GM21390 (cell line): ENCODE measurements at regions not wholly inside any gene's neighbourhood (a gene's known extent, or its start where the extent isn't known, plus 50 kb on each side); places are given as distances from the start of the nearest gene placed in this dataset.
A peak's percentile ranks its signal among the peaks of the same experiment; 100 is the strongest.
"Not testable (repeated sequence)": the region's sequence is repeated elsewhere in the genome, so short reads cannot be mapped to it uniquely, and the experiment has no call there.

Experiments
- ATAC-seq: cut with Tn5 transposase; IDR thresholded peaks from one replicate; pipeline ENCODE4 v1.9.1; 2021; ENCODE audit not compliant: unreplicated experiment

DNA sequence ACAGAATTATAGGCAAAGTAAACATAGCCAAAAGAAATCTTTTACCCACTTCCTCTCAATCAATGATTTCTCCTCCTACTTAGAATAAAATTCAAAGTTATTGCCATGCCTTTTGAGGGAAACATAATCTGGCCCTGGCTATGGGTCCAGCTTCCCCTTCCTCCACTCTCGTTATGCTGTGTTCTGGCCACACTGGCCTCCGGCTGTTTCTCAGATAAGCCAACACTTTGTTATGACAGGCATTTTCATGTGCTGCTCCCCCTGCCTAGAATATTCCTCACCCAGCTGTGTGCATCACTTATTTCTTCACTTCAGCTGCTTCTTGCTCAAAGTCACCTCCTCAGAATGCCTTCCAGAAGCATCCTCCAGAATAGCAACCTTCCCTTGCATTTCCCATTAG lies 386.6 kb upstream of the AADAT start:
- ATAC-seq = no peak

DNA sequence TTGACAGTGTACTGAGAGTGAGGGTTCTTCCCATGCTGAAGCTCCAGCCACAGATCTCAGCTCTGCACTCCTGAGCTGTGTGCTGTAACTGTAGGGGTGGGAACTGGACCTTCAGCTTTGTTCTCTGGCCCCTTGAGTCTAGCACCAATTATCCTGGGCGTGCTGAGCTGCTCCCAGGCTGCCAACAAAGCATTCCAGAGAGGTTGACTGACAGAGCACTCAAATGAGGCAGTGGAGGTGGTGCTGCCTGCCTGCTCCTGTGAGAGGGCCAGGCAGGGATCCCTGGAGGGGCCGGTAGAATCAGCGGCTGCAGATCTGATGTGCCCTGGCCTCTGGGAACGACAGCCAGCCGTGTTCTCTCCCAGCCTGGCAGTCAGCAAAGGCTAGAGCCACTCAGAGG lies 375.7 kb upstream of the AADAT start:
- no peak for ATAC-seq

DNA sequence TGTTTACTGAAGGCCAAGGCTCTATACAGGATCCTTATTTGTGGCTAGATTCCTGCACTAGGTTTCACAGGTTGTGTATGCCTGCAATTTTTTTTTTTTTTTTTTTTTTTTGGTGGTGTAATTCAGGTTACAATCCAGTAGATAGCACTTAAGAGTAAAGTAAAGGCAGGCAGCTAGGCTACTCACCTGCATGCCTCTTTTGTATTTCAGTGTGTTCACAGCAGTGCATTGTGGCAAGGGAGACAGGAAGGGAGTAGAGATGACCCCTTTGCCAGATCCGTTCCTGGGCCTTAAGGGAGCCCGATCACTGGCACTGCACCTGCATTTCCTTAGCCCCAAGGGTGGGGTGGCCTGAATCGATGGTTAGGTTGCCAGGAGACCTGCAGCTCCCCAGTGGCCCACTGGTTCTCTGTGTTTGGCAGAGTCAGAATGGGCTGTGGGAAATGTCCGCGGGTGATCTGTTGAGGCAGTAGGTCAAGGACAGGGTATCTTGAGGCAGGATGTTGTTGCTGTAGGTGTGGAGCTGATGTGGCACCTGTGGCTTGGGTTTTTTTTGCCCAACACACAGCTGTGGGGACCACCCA lies 374.9 kb upstream of the AADAT start:
- no peak for ATAC-seq

DNA sequence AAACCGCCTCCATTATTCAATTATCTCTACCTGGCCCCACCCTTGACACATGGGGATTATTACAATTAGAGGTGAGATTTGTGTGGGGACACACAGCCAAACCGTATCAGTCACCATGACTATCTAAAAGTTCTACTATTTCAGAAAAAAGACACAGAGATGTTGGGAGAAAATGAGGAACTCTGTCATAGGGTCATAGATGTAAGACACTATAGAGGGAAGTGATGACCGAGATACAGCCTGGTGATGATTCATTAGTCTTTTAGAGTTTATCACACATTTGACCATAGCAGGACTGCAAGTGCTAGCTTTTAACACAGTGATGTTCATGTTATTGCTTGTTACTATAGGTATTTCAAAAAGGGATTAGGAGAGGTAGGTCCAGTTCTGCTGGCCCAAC lies 357.0 kb upstream of the AADAT start:
- no peak for ATAC-seq

DNA sequence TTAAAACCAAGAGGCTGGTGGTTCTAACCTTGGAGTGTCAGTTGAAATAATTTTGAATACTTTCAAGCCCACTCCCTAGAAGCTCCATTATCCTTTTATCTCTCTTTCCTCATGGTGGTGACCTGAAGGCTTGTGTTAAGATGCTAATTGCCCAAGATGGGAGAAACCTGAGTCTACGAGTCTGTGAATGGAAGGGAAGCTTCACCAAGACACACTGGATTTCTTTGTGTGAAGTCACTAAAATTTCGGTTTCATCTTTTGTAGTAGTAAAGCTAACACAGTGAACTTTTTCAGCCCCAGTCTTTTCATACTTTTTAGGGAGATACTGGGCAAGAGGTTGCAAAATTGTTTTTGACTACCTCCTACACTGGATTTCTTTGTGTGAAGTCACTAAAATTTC lies 351.4 kb upstream of the AADAT start:
- ATAC-seq = not testable (repeated sequence)

DNA sequence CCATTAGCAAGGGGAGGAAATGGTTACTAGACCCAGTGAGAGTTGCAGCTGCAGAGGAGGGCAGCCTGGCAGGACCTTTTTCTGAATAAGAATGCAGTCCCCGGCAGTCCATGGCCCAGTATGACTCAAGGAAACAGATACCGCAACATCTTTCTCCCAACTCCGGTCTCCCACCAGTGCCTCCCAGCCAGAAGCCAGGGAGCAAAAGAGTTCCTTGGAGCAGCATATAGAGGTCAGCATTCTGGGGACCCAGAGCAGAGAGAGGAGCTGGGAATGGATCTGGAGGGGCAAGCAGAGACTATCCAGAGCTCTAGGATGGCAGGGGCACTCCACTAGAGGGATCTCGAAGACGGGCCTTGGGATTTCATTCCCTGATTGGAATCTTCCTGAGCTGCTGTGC lies 339.2 kb upstream of the AADAT start:
- no peak for ATAC-seq

DNA sequence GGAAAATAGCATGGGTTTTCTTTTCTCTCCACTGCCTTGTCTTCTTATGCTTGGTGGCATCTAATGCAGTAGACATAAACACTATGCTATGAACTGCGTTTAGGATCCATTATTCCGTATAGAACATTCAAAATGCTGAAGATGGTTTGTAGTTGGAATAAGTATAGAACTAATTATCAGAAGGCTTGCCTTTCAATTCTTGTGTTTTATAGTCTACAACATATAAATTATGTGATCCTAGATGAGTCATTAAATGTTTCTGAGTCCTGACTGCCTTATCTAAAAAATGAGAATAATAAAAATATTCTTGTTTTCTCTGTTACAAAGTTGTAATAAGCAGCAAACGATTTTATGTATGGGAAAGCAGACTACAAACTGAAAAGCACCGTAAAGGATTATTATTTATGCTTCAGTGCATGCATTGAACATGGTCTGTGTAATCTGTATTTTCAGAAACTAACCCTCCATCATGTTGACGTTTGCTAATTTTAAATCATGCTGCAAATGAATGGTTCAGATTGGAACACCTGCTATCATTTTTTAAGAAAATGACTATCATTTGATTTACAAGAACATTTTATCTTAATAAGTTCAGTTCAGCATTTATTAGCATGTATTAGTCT lies 335.9 kb upstream of the AADAT start:
- ATAC-seq = no peak

DNA sequence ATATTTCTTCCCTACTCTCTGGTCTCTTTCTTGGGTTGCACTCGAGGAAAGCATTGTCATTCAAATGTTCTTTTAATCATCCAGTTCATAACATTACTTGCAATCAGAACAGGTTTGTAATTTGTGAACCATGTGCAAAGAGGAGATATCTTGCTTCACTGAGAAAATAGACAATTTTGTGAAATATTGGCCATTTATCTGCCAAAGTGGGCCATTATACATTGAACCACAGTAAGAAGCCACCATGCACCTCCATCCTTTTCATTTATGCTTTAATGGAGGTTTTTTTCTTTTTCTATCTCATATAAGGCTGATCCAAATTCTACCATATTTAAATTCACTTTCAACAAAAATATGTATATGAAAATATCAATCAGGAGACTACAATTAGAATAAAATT lies 335.3 kb upstream of the AADAT start:
- ATAC-seq = no peak

DNA sequence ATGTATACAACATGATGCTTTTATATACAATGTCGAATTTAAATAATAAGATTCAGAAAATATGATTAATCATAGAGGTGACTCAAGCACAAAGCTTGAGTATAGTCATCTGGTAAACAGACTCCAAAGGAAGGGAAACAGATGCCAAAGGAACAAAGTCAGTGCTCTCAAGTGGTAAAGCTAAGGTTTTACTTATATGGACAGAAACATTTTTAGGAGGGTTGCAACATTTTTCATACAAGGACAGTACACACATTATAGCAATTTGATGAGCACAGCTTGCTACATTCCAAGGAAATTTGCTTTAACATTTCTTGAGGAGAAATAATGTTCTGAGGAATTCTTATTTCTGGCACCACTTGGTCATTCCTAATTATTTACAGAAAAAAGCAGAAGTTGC lies 333.4 kb upstream of the AADAT start:
- ATAC-seq = no peak

DNA sequence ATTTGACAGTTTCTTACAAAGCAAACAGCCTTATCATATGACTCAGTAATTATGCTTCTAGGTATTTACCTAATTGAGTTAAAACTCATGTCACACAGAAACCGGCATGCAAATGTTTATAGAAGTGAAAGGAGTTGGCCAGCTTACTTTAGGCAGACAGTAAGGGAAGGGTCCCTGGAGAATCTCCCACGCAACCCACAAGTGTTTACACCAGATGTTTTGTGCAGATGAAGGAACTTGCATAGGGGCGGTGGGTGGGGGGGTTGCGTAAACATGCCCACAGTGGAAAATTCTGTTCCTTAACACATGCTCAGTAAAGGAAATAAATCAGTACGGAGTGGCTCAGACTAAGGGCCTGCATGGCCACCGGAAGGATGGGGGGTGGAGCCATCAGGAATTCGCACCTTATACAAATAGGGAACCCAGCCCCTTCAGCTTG lies 330.5 kb upstream of the AADAT start:
- ATAC-seq = peak; percentile 90

DNA sequence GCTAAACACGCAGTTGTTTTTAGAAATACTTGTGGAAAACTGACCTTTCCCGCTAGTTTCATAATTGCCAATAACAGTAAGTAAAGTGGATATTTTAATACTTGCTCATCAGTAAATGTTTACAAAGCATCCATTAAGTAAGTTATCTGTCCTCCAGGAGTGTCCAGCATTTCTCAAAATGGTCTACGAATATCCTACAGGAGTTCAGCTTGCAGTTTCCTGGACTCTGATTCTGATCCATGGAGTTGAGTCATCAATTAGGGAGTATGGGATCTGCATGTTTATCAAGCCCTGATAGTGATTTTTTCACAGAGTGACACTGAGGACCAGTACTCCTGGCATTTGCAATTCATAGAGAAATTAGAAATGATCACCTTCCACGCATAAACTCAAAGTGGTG lies 325.2 kb upstream of the AADAT start:
- ATAC-seq = no peak

DNA sequence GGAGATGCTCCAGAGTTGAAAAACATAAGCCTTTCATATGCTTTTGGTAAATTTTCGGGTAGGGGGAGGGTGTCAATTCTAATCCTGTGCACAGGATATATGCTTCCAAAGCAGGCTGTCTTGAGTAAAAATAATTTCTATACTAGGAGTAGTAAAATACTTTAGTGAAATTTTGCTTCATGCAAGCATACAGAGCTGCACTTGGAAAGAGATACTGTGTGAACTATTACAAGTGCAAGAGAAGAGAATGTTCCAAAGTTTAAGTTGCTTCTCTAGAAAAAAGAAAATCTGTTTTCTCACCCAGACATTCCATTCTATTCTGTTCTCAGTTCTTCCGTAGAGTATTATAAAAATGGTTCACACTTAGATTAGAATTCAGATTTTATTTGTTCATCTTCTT lies 324.6 kb upstream of the AADAT start:
- ATAC-seq = no peak

DNA sequence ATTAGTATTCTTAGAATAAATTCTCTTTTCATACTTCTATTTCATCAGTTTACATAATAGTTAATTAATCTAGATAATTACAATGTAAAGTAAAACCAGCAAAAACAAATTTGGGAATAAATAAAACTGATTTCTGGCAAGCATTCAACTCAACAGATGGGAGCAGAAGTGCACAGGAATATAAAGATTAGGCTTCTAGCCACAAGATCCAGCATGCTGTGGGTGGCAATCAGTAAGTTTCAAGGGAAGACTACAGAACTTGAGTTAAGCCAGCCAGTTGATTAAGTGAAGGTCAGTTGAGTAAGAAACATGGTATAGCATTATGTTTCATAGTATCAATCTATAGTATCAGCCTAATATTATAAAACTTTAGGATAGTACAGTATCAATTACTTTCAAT lies 324.2 kb upstream of the AADAT start:
- ATAC-seq = no peak

DNA sequence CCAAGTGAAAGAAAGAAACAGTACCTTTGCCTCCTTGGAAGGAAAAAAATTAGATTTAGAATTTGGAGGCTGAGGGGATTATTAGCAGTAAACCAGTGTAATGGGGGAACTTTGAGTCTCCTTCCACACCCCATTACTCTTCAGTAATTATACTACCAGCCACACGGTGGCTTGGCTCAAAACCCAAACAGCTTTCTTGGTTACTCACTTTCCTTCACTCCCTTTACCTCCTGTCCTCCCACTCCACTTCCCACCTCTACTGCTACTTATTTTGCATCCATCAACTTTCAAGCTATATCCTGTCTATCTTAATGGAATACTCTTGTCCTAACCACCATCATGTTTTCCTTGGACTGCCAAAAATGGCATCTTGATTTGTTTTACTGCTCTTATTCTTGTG lies 310.6 kb upstream of the AADAT start:
- no peak for ATAC-seq

DNA sequence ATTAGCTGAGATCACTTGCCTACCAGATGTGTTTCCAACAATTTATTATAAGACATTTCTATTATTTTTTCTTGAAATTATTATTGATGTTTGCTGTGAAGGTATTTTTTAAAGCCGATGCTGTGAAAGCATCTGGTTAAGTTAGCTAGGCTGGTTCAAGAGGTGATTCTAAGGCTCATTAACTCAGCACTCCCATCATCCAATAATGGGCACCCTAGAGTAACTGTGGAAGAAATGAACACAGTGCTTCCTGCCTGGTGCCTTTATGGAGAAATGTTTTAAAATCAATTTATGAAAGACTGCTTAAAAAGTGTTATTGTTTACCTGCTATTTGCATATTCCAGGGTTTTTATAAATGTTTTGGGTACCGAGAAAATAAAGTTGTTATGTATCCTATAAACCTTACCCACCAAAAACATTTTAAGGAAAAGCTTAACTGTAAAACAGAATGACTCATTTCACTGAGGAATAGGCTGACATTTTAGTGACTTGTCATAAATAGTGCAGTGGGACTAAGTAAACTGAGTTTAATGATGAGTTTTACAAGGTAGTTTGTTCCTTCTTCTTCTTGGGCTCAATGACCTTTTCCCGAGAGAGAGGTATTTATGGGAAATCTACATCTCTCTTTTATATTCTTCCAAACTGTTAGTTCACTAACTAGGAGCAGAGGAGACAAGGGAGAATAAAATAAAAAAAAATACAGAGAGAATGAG lies 310.0 kb upstream of the AADAT start:
- no peak for ATAC-seq

DNA sequence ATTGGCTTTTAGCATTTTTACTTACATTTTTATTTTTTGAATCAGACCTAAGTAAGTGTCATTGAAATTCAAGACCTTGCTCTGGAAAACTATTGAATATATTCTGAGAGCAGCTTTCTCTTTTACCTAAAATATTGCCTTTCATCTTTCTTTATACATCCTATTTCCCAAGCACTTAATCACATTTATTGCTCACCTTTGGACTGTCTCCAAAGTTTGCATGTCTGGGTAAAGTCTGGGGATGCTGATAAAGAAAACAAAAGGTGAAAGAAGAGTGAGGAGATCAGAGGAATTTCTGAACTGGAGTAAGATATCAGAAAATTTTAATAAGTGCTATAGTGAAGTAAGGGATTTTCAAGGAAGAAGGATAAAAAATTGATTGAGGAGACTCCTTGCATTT lies 308.5 kb upstream of the AADAT start:
- ATAC-seq = no peak

DNA sequence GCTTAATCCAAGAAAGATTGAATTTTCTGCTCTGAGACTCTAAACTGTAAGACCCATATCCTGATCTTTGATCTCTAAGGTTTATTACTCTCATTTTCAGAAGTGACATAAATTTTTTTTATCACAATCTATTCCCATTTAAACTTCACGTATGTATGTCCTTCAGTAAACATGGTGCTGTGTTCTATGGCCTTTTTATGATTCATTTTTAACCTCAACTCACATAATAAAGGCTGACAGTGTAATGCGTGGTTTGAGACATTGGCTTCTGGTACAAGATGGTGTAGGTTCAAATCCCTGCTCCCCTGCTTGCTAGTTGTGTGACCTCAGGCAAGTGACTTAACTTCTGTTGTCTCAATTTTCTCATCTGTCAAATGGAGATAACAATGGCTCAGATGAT lies 306.0 kb upstream of the AADAT start:
- ATAC-seq = no peak

DNA sequence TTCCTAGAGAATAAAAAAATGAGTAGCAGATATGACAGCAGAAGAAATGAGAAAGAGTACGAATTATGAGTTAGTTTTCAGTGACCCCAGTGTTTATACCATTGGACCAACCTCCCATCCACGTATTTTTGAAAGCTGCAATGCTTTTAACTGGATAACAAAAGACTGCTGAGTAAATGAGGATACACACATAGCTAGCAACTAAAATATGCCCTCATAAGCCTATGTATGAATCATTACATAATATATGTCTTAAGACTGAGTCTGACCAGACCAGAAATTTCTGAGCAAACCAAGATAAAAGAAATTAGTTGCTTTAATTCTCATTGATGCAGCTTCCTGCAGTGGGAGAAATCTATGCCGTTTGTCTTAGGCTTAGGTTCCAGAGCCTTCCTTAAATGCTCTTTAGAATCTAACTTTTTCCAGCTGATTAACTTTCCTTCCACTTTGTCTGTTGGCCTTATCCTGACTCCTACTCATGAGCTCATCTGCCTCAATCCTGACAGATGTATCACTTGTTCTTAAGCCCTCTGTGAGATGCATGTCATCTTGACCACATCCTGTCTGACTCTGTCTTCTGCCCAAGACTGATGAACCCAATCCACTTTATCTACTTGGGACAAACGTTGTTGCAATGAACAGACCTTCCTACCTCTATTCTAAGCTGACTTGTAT lies 301.4 kb upstream of the AADAT start:
- peak; percentile 70 for ATAC-seq

DNA sequence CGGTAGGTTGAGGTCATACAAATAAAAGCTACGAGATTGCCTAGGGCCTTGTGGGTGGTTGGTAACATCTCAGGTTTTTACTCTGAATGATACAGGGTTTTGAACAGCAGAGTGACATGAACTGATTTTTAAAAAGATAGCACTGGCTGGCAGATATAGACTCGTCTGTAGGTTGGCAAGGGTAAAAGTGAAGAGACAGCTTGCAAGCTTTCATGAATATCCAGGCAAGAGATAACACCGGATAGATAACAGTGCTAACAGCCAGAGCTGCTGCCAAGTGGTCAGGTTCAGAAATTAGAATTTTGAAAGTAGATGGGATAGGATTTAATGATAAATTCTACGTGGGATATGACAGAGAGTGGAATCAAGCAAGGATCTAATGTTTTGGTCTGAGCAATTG lies 299.7 kb upstream of the AADAT start:
- ATAC-seq = no peak

DNA sequence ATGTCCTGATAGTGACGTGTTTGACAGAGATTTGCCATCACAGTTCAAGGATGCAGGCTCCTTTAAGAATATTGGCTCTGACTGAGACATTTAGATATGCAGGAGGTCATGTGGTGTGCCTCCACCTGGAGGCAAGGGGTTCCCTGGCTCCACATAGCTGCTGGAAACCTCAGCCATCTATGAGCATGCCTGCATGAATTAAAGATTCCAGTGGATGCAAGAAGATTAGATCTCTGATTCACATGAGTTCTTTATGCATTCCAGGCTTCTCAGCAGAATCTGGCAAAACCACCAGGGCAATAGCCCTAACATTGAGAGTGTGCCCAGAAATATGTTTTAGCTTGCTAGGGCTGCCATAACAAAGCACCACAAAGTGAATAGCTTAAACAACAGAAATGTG lies 298.5 kb upstream of the AADAT start:
- ATAC-seq = no peak

DNA sequence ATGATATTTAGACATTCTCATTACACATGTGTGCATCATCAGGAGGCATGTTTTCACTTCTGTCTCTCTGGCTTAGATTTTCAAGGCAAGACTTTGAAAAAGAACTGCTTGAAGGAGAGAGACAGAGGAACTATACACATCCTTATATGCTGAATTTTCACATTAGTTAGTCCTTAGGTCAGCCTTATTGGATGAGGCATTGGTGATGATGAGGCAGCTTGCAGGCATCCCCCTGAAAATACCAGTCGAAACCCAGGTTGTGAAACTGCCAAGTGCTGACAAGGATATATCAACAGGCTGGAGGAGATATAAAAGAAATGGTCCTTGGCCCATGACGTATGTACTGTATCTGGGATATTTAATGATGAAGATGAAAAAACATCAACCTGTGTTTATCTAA lies 297.2 kb upstream of the AADAT start:
- no peak for ATAC-seq

DNA sequence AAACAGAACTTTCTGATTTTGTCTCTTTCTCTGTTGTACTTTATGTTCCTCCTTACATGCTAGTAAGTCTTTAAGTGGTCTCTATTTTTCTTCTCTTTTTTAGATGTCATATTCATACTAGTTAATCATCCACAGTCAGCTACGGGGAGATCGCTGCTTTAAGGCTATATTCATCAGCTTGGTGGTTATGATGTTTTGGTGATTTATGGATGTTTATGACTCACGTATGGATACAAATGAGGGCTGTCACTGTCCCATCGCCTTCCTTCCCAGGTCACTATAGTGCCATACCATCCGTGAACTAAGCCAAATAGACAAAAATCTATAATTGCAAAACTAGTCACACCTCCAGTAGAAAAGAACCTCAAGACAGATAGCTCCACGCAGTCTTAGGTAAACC lies 296.8 kb upstream of the AADAT start:
- no peak for ATAC-seq
